GM12865 (cell line): ENCODE measurements at regions not wholly inside any gene's neighbourhood (a gene's known extent, or its start where the extent isn't known, plus 50 kb on each side); places are given as distances from the start of the nearest gene placed in this dataset.

Source experiments
- DNase-seq: peaks from one replicate; pipeline ENCODE4 v3.0.0; 2010; ENCODE audit warnings: low read depth
- H3K4me3 ChIP-seq: 2 replicates; pipeline ENCODE4 v1.5.1; 2011; ENCODE audit warnings: mild to moderate bottlenecking, low read depth, low read length, control low read depth
- CTCF ChIP-seq: IDR thresholded peaks from 2 replicates; pipeline ENCODE4 v1.5.1; 2011; ENCODE audit warnings: low read length, control low read depth, low read depth, inconsistent platforms; ENCODE audit not compliant: insufficient read depth; ENCODE audit errors: missing control alignments

DNA sequence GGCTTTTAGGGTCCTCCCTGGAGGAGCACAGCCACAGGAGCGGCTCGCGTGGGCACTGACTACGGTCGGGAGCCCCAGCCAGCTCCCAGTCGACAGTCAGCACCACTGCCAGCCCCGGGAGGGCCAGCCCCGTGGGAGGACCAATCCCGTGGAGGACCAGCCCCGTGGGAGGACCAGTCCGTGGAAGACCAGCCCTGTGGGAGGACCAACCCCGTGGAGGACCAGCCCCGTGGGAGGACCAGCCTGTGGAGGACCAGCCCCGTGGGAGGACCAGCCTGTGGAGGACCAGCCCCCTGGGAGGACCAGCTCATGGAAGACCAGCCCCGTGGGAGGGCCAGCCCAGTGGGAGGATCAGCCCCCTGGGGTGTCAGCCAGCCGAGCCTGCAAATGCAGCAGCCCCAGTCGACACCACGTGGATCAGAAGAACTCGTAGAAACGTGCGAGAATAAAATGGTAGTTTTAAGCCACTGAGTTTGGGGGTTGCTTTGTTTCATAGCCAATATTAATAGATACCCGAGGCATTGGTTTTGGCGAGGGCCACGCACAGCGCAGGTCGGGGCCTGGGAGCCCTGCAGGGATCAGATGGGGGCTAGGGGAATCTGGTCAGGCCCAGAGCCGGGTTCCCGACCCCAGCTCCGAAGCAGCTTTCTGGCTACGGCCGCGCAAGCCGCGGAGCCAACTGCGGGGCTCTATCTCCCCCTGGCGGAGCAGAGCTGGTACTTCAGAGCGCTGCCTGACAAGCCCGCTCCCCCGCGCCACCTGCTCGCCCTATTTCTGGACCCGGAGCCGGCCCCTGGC lies 73.0 kb downstream of the TEX51 start:
- H3K4me3 ChIP-seq, result no peak overlapping the region
- peak; percentile 95 for TF ChIP-seq CTCF
- peak; percentile 68 for DNase-seq

GRCh38 chr2:126972279-126972626 lies 73.6 kb downstream of the TEX51 start:
- no peak overlapping the region for H3K4me3 ChIP-seq
- no peak for TF ChIP-seq CTCF
- no peak for DNase-seq

- TF ChIP-seq CTCF, result no peak
- DNase-seq, result no peak
- no peak overlapping the region for H3K4me3 ChIP-seq
These were observed 75.1 kb downstream of the TEX51 start for GRCh38 chr2:126973745-126974144.

GRCh38 chr2:126975671-126976655 lies 77.3 kb downstream of the TEX51 start:
- no peak for TF ChIP-seq CTCF
- H3K4me3 ChIP-seq, result no peak overlapping the region
- DNase-seq, result no peak

DNA sequence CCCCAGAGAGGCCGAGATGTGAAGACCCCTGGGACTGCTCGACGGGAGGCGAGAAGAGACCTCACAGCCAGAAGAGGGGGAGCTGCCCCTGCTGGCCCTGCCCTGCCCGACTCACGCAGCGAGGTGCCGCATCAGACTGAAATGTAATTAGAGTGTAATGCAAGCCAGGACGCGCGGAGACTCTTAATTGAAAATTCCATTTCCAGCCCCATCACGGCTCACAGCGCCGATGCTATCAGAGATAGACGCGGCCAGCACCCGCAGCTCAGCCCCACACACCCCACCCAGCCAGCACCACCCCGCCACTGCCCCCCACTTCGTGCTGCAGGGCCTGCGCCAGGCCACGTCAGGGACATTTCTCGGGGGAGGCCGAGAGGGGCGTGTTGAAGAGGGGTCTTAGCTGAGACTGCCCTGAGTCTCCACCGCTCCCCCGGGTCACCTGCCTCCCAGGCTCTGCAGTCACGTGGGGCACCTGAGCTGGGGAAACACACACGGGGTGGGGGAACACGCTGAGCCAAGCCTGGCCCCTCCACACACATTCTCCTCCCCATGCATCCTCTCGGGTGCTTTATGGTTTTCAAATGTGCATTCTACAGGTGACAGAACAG lies 78.1 kb downstream of the TEX51 start:
- no peak for TF ChIP-seq CTCF
- H3K4me3 ChIP-seq, result no peak overlapping the region
- no peak for DNase-seq

DNA sequence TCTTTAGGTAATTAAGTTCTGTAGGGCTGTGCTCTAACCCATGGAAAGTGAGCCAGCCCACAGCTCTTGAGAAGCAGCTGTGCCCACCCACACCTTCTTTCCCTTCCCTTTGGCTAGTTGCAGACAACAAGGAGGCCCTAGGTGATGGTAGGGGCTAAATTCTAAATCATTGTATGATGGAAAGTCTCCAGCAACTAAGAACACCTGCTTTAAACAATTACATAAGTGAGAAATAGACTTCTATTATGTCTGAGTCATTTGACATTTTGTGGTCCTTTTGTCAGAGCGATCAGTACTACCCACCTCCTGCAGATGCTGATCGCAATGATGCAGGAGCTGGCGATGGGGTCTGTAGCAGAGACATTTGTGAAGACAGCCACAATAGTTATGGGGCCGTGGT lies 79.6 kb downstream of the TEX51 start:
- TF ChIP-seq CTCF, result no peak
- H3K4me3 ChIP-seq, result no peak overlapping the region
- no peak for DNase-seq
